Panc1 (cell line): ENCODE measurements at regions not wholly inside any gene's neighbourhood (a gene's known extent, or its start where the extent isn't known, plus 50 kb on each side); places are given as distances from the start of the nearest gene placed in this dataset.

ENCODE experiments used
- CTCF ChIP-seq: fragments of 450-650 bp; IDR thresholded peaks from 2 replicates; pipeline ENCODE4 v1.5.1; 2017; ENCODE audit warnings: mild to moderate bottlenecking
- POLR2AphosphoS5 ChIP-seq: IDR thresholded peaks from 2 replicates; pipeline ENCODE4 v1.6.1; 2012; ENCODE audit warnings: mild to moderate bottlenecking, low read depth, low read length, moderate library complexity

GRCh38 chr5:56382896-56383295, 149.8 kb upstream of the ANKRD55 start:
- TF ChIP-seq CTCF (no peak), POLR2AphosphoS5 (no peak)
